ENCODE measurements at regions not wholly inside any gene's neighbourhood (a gene's known extent, or its start where the extent isn't known, plus 50 kb on each side); places are given as distances from the start of the nearest gene placed in this dataset.

- DNase-seq (ENCODE audit: low read depth), result no peak
These were observed 235.4 kb downstream of the OR13H1 start for GRCh38 chrX:131779306-131779705.

GRCh38 chrX:131779741-131780140 is 235.9 kb downstream of the OR13H1 start:
- no peak for DNase-seq (ENCODE audit: low read depth)

GRCh38 chrX:131782646-131783045 is 238.8 kb downstream of the OR13H1 start:
- no peak for DNase-seq (ENCODE audit: low read depth)

- DNase-seq (ENCODE audit: low read depth), result no peak
These were observed 239.4 kb upstream of the STK26 start for GRCh38 chrX:131783555-131784308.

GRCh38 chrX:131789664-131790063 is 233.4 kb upstream of the STK26 start:
- no peak for DNase-seq (ENCODE audit: low read depth)

GRCh38 chrX:131791608-131792355 is 231.3 kb upstream of the STK26 start:
- DNase-seq (ENCODE audit: low read depth), result no peak

- DNase-seq (ENCODE audit: low read depth), result no peak
These were observed 230.7 kb upstream of the STK26 start for GRCh38 chrX:131792356-131792749.

- DNase-seq (ENCODE audit: low read depth), result no peak
These were observed 230.2 kb upstream of the STK26 start for GRCh38 chrX:131792789-131793462.

- DNase-seq (ENCODE audit: low read depth), result no peak
These were observed 227.5 kb upstream of the STK26 start for GRCh38 chrX:131795442-131796229.

- DNase-seq (ENCODE audit: low read depth), result no peak
These were observed 222.0 kb upstream of the STK26 start for GRCh38 chrX:131801066-131801465.

GRCh38 chrX:131801911-131802310 is 221.2 kb upstream of the STK26 start:
- no peak for DNase-seq (ENCODE audit: low read depth)

- no peak for DNase-seq (ENCODE audit: low read depth)
These were observed 220.1 kb upstream of the STK26 start for GRCh38 chrX:131802836-131803626.

- DNase-seq (ENCODE audit: low read depth), result no peak
These were observed 210.0 kb upstream of the STK26 start for GRCh38 chrX:131812847-131813825.

GRCh38 chrX:131816551-131817136 is 206.5 kb upstream of the STK26 start:
- DNase-seq (ENCODE audit: low read depth), result no peak

- no peak for DNase-seq (ENCODE audit: low read depth)
These were observed 204.7 kb upstream of the STK26 start for GRCh38 chrX:131818297-131818936.

GRCh38 chrX:131821945-131822622 is 201.0 kb upstream of the STK26 start:
- no peak for DNase-seq (ENCODE audit: low read depth)

GRCh38 chrX:131826572-131826971 is 196.5 kb upstream of the STK26 start:
- DNase-seq (ENCODE audit: low read depth), result no peak

GRCh38 chrX:131827935-131828334 is 195.2 kb upstream of the STK26 start:
- no peak for DNase-seq (ENCODE audit: low read depth)

GRCh38 chrX:131828482-131828881 is 194.6 kb upstream of the STK26 start:
- DNase-seq (ENCODE audit: low read depth), result no peak
